Mesendoderm (in vitro differentiated cells): ENCODE measurements at regions not wholly inside any gene's neighbourhood (a gene's known extent, or its start where the extent isn't known, plus 50 kb on each side); places are given as distances from the start of the nearest gene placed in this dataset.

ENCODE experiments used
- DNase-seq: peaks from one replicate; pipeline ENCODE4 v3.0.0; 2013
- H2AK5ac ChIP-seq: 2 replicates; pipeline ENCODE4 v1.6.1; 2013; ENCODE audit warnings: low read length, inconsistent platforms
- H2BK120ac ChIP-seq: 2 replicates; pipeline ENCODE4 v1.6.1; 2013; ENCODE audit warnings: low read depth, mild to moderate bottlenecking, low read length, moderate library complexity, mixed read lengths
- H2BK15ac ChIP-seq: replicated peaks from 2 replicates; pipeline ENCODE4 v1.6.1; 2013; ENCODE audit warnings: low read depth, mild to moderate bottlenecking, moderate library complexity
- H2BK5ac ChIP-seq: 2 replicates; pipeline ENCODE4 v1.6.1; 2013; ENCODE audit warnings: low read length, inconsistent platforms
- H3K18ac ChIP-seq: 2 replicates; pipeline ENCODE4 v1.6.1; 2013; ENCODE audit warnings: mild to moderate bottlenecking, low read length, mixed read lengths
- H3K23ac ChIP-seq: one replicate; pipeline ENCODE4 v1.6.1; 2013; ENCODE audit warnings: low read length
- H3K27ac ChIP-seq: 2 replicates; pipeline ENCODE4 v1.5.1; 2013; ENCODE audit warnings: low read depth, mild to moderate bottlenecking, inconsistent platforms, low read length, moderate library complexity
- H3K27me3 ChIP-seq: 2 replicates; pipeline ENCODE4 v1.6.1; 2013; ENCODE audit warnings: low read length, control low read depth, mild to moderate bottlenecking, inconsistent platforms; ENCODE audit not compliant: insufficient read depth, poor library complexity
- H3K36me3 ChIP-seq: 2 replicates; pipeline ENCODE4 v1.6.1; 2013; ENCODE audit warnings: low read length, inconsistent platforms; ENCODE audit not compliant: control insufficient read depth, insufficient read depth
- H3K4ac ChIP-seq: one replicate; pipeline ENCODE4 v1.6.1; 2013; ENCODE audit warnings: low read depth, mild to moderate bottlenecking, low read length, moderate library complexity
- H3K4me1 ChIP-seq: 2 replicates; pipeline ENCODE4 v1.6.1; 2013; ENCODE audit warnings: low read depth, low read length, inconsistent platforms; ENCODE audit not compliant: control insufficient read depth
- H3K4me2 ChIP-seq: 2 replicates; pipeline ENCODE4 v1.6.1; 2013; ENCODE audit warnings: low read length
- H3K4me3 ChIP-seq: 2 replicates; pipeline ENCODE4 v1.5.1; 2013; ENCODE audit warnings: mild to moderate bottlenecking, low read length
- H3K56ac ChIP-seq: one replicate; pipeline ENCODE4 v1.6.1; 2013; ENCODE audit warnings: low read length
- H3K79me1 ChIP-seq: 2 replicates; pipeline ENCODE4 v1.6.1; 2013; ENCODE audit warnings: low read length, inconsistent platforms
- H3K79me2 ChIP-seq: 2 replicates; pipeline ENCODE4 v1.6.1; 2013; ENCODE audit warnings: mild to moderate bottlenecking, low read length; ENCODE audit not compliant: control insufficient read depth, insufficient read depth
- H3K9ac ChIP-seq: 2 replicates; pipeline ENCODE4 v1.6.1; 2013; ENCODE audit warnings: low read length, inconsistent platforms
- H4K5ac ChIP-seq: one replicate; pipeline ENCODE4 v1.6.1; 2013; ENCODE audit warnings: low read length
- H4K8ac ChIP-seq: one replicate; pipeline ENCODE4 v1.6.1; 2013; ENCODE audit warnings: low read depth, mild to moderate bottlenecking, control low read depth, low read length, moderate library complexity
- WGBS: extraction: QIAGEN DNeasy Blood & Tissue Kit; methylation state at CpG from one replicate; pipeline ENCODE4 v1.1.7; 2013; ENCODE audit warnings: low lambda C conversion rate, missing lambda C conversion rate; ENCODE audit not compliant: insufficient coverage; ENCODE audit errors: extremely low coverage; 5-methylcytosine and 5-hydroxymethylcytosine counted together

GRCh38 chr1:227472772-227473171 lies 90.6 kb upstream of the ZNF678 start:
- Histone ChIP-seq H3K79me2 (no peaks in the 10 kb centered on the region), H3K4ac (no peak overlapping the region), H3K27me3 (no peaks in the 10 kb centered on the region), H3K56ac (no peak overlapping the region), H3K23ac (no peak overlapping the region), H3K4me1 (no peaks in the 10 kb centered on the region), H3K4me2 (no peak overlapping the region), H3K27ac (no peak overlapping the region), H4K5ac (no peak overlapping the region), H3K18ac (no peak overlapping the region), H2AK5ac (no peak overlapping the region), H2BK120ac (no peak overlapping the region), H4K8ac (no peak overlapping the region), H3K79me1 (no peaks in the 10 kb centered on the region), H2BK5ac (no peak overlapping the region), H3K9ac (no peak overlapping the region), H3K4me3 (no peak overlapping the region), H2BK15ac (no peak overlapping the region), H3K36me3 (no peaks in the 10 kb centered on the region)
- no CpG with 5 or more reads among the region's 1 CpG for WGBS
- no peak for DNase-seq

GRCh38 chr1:227470688-227471087 lies 92.7 kb upstream of the ZNF678 start:
- Histone ChIP-seq H3K4me3 (no peak overlapping the region), H3K27ac (no peak overlapping the region), H3K79me1 (no peaks in the 10 kb centered on the region), H2BK15ac (no peak overlapping the region), H3K27me3 (no peaks in the 10 kb centered on the region), H2BK120ac (no peak overlapping the region), H2AK5ac (no peak overlapping the region), H4K5ac (no peak overlapping the region), H3K79me2 (no peaks in the 10 kb centered on the region), H3K4ac (no peak overlapping the region), H3K4me2 (no peak overlapping the region), H3K9ac (no peak overlapping the region), H3K36me3 (no peaks in the 10 kb centered on the region), H4K8ac (no peak overlapping the region), H3K23ac (no peak overlapping the region), H2BK5ac (no peak overlapping the region), H3K18ac (no peak overlapping the region), H3K56ac (no peak overlapping the region), H3K4me1 (no peaks in the 10 kb centered on the region)
- no peak for DNase-seq
- no CpG with 5 or more reads among the region's 2 CpGs for WGBS

GRCh38 chr1:227469708-227470107 lies 93.6 kb upstream of the ZNF678 start:
- Histone ChIP-seq H3K4me3 (no peak overlapping the region), H3K79me1 (no peaks in the 10 kb centered on the region), H2BK5ac (no peak overlapping the region), H3K18ac (no peak overlapping the region), H3K4me1 (no peaks in the 10 kb centered on the region), H3K27ac (no peak overlapping the region), H2AK5ac (no peak overlapping the region), H3K36me3 (no peaks in the 10 kb centered on the region), H3K79me2 (no peaks in the 10 kb centered on the region), H4K5ac (no peak overlapping the region), H3K27me3 (no peaks in the 10 kb centered on the region), H2BK120ac (no peak overlapping the region), H3K4me2 (no peak overlapping the region), H3K9ac (no peak overlapping the region), H3K4ac (no peak overlapping the region), H3K56ac (no peak overlapping the region), H4K8ac (no peak overlapping the region), H2BK15ac (no peak overlapping the region), H3K23ac (no peak overlapping the region)
- no CpG with 5 or more reads among the region's 3 CpGs for WGBS
- no peak for DNase-seq

GRCh38 chr1:227466039-227466645 lies 97.2 kb upstream of the ZNF678 start:
- no peaks in the 10 kb centered on the region for H3K79me2 ChIP-seq
- no peaks in the 10 kb centered on the region for H3K27me3 ChIP-seq
- no peaks in the 10 kb centered on the region for H3K36me3 ChIP-seq
- no peak overlapping the region for H2BK5ac ChIP-seq
- H3K4me3 ChIP-seq: no peak overlapping the region
- no CpG with 5 or more reads among the region's 5 CpGs for whole genome bisulfite sequencing
- H3K4me1 ChIP-seq: no peaks in the 10 kb centered on the region
- H3K18ac ChIP-seq: no peak overlapping the region
- no peak overlapping the region for H3K27ac ChIP-seq
- H3K23ac ChIP-seq: no peak overlapping the region
- DNase-seq: no peak
- H3K4me2 ChIP-seq: no peak overlapping the region
- H3K79me1 ChIP-seq: no peaks in the 10 kb centered on the region
- no peak overlapping the region for H2BK15ac ChIP-seq
- no peak overlapping the region for H3K9ac ChIP-seq
- H4K5ac ChIP-seq: no peak overlapping the region
- H3K4ac ChIP-seq: no peak overlapping the region
- no peak overlapping the region for H2BK120ac ChIP-seq
- H3K56ac ChIP-seq: no peak overlapping the region
- H4K8ac ChIP-seq: no peak overlapping the region
- H2AK5ac ChIP-seq: no peak overlapping the region

GRCh38 chr1:227465256-227465655 lies 98.1 kb upstream of the ZNF678 start:
- Histone ChIP-seq H2BK5ac (no peak overlapping the region), H2AK5ac (no peak overlapping the region), H3K36me3 (no peaks in the 10 kb centered on the region), H3K4me3 (no peak overlapping the region), H2BK120ac (no peak overlapping the region), H3K79me1 (no peaks in the 10 kb centered on the region), H2BK15ac (no peak overlapping the region), H3K27me3 (no peaks in the 10 kb centered on the region), H3K4ac (no peak overlapping the region), H3K56ac (no peak overlapping the region), H3K4me2 (no peak overlapping the region), H4K8ac (no peak overlapping the region), H4K5ac (no peak overlapping the region), H3K18ac (no peak overlapping the region), H3K9ac (no peak overlapping the region), H3K23ac (no peak overlapping the region), H3K27ac (no peak overlapping the region), H3K4me1 (no peaks in the 10 kb centered on the region), H3K79me2 (no peaks in the 10 kb centered on the region)
- peak; percentile 28 for DNase-seq
- WGBS: no CpG with 5 or more reads among the region's 7 CpGs

GRCh38 chr1:227459977-227460376 lies 103.4 kb upstream of the ZNF678 start:
- Histone ChIP-seq H2AK5ac (no peak overlapping the region), H3K18ac (no peak overlapping the region), H3K4me3 (no peak overlapping the region), H3K9ac (no peak overlapping the region), H3K4me1 (no peaks in the 10 kb centered on the region), H3K4me2 (no peak overlapping the region), H3K27me3 (no peaks in the 10 kb centered on the region), H2BK120ac (no peak overlapping the region), H2BK5ac (no peak overlapping the region), H3K79me2 (no peaks in the 10 kb centered on the region), H3K36me3 (no peaks in the 10 kb centered on the region), H3K56ac (no peak overlapping the region), H3K27ac (no peak overlapping the region), H2BK15ac (no peak overlapping the region), H3K23ac (no peak overlapping the region), H4K5ac (no peak overlapping the region), H3K4ac (no peak overlapping the region), H3K79me1 (no peaks in the 10 kb centered on the region), H4K8ac (peak overlapping the region; percentile 13)
- peak; percentile 32 for DNase-seq
- WGBS: no CpG with 5 or more reads among the region's 1 CpG
